T-helper 1 cell treated with Interleukin-12 subunit alpha and Interleukin-12 subunit beta and Interleukin-4 antibody, amounts not matched to agents 30 μg/mL and 1 μg/mL, for 36 hours (primary cell): ENCODE measurements at regions not wholly inside any gene's neighbourhood (a gene's known extent, or its start where the extent isn't known, plus 50 kb on each side); places are given as distances from the start of the nearest gene placed in this dataset.

Experiments used
- H3K27ac Mint-ChIP-seq: one replicate; pipeline ENCODE4 v1.8.0; 2021; ENCODE audit warnings: mild to moderate bottlenecking, mixed read lengths
- H3K27me3 Mint-ChIP-seq: one replicate; pipeline ENCODE4 v1.8.0; 2021; ENCODE audit warnings: low read depth, mixed read lengths
- H3K36me3 Mint-ChIP-seq: one replicate; pipeline ENCODE4 v1.8.0; 2021; ENCODE audit warnings: low read depth, mixed read lengths
- H3K4me1 Mint-ChIP-seq: one replicate; pipeline ENCODE4 v1.8.0; 2021; ENCODE audit warnings: low read depth, mixed read lengths
- H3K4me3 Mint-ChIP-seq: one replicate; pipeline ENCODE4 v1.8.0; 2021; ENCODE audit warnings: mild to moderate bottlenecking, moderate library complexity, mixed read lengths
- H3K9me3 Mint-ChIP-seq: one replicate; pipeline ENCODE4 v1.8.0; 2021; ENCODE audit warnings: mixed read lengths

GRCh38 chr3:106814231-106814630 is 563.0 kb upstream of the CCDC54 start:
- Mint-ChIP-seq H3K4me3 (no peak overlapping the region), H3K27ac (no peak overlapping the region), H3K9me3 (no peaks in the 10 kb centered on the region), H3K4me1 (no peaks in the 10 kb centered on the region), H3K27me3 (no peaks in the 10 kb centered on the region), H3K36me3 (no peaks in the 10 kb centered on the region)

- no peaks in the 10 kb centered on the region for H3K4me1 Mint-ChIP-seq
- no peaks in the 10 kb centered on the region for H3K27me3 Mint-ChIP-seq
- no peak overlapping the region for H3K4me3 Mint-ChIP-seq
- H3K9me3 Mint-ChIP-seq: no peaks in the 10 kb centered on the region
- no peaks in the 10 kb centered on the region for H3K36me3 Mint-ChIP-seq
- H3K27ac Mint-ChIP-seq: no peak overlapping the region
Measured at GRCh38 chr3:106816838-106817237, 560.4 kb upstream of the CCDC54 start.

- no peak overlapping the region for H3K4me3 Mint-ChIP-seq
- no peaks in the 10 kb centered on the region for H3K9me3 Mint-ChIP-seq
Measured at GRCh38 chr3:106817706-106818105, 559.5 kb upstream of the CCDC54 start.

GRCh38 chr3:106819440-106819839 is 557.8 kb upstream of the CCDC54 start:
- Mint-ChIP-seq H3K9me3 (no peaks in the 10 kb centered on the region), H3K4me3 (no peak overlapping the region)

More at GRCh38 chr3:106817706-106818105, 559.5 kb upstream of the CCDC54 start:
- Mint-ChIP-seq H3K36me3 (no peaks in the 10 kb centered on the region), H3K27ac (no peak overlapping the region), H3K27me3 (no peaks in the 10 kb centered on the region), H3K4me1 (no peaks in the 10 kb centered on the region)

GRCh38 chr3:106820726-106821362 is 556.4 kb upstream of the CCDC54 start:
- no peak overlapping the region for H3K27ac Mint-ChIP-seq
- no peaks in the 10 kb centered on the region for H3K36me3 Mint-ChIP-seq
- H3K4me3 Mint-ChIP-seq: no peak overlapping the region
- H3K4me1 Mint-ChIP-seq: peaks cover 3% of the 10 kb centered on the region
- no peaks in the 10 kb centered on the region for H3K9me3 Mint-ChIP-seq
- no peaks in the 10 kb centered on the region for H3K27me3 Mint-ChIP-seq

More at GRCh38 chr3:106819440-106819839, 557.8 kb upstream of the CCDC54 start:
- Mint-ChIP-seq H3K27ac (no peak overlapping the region), H3K27me3 (no peaks in the 10 kb centered on the region), H3K4me1 (no peaks in the 10 kb centered on the region), H3K36me3 (no peaks in the 10 kb centered on the region)

- no peaks in the 10 kb centered on the region for H3K27me3 Mint-ChIP-seq
- H3K4me3 Mint-ChIP-seq: no peak overlapping the region
- no peaks in the 10 kb centered on the region for H3K36me3 Mint-ChIP-seq
- H3K27ac Mint-ChIP-seq: no peak overlapping the region
- H3K4me1 Mint-ChIP-seq: peaks cover 5% of the 10 kb centered on the region
- H3K9me3 Mint-ChIP-seq: no peaks in the 10 kb centered on the region
Measured at GRCh38 chr3:106821801-106822200, 555.4 kb upstream of the CCDC54 start.

GRCh38 chr3:106822204-106822603 is 555.0 kb upstream of the CCDC54 start:
- H3K27me3 Mint-ChIP-seq: no peaks in the 10 kb centered on the region

GRCh38 chr3:106823701-106824100 is 553.5 kb upstream of the CCDC54 start:
- Mint-ChIP-seq H3K4me1 (peaks cover 10% of the 10 kb centered on the region), H3K27ac (no peak overlapping the region), H3K9me3 (no peaks in the 10 kb centered on the region), H3K36me3 (no peaks in the 10 kb centered on the region), H3K27me3 (no peaks in the 10 kb centered on the region), H3K4me3 (no peak overlapping the region)

More at GRCh38 chr3:106822204-106822603, 555.0 kb upstream of the CCDC54 start:
- Mint-ChIP-seq H3K27ac (no peak overlapping the region), H3K4me3 (no peak overlapping the region), H3K4me1 (peaks cover 8% of the 10 kb centered on the region), H3K36me3 (no peaks in the 10 kb centered on the region), H3K9me3 (no peaks in the 10 kb centered on the region)

GRCh38 chr3:106824856-106825255 is 552.4 kb upstream of the CCDC54 start:
- peaks cover 10% of the 10 kb centered on the region for H3K4me1 Mint-ChIP-seq
- H3K4me3 Mint-ChIP-seq: no peak overlapping the region
- no peaks in the 10 kb centered on the region for H3K27me3 Mint-ChIP-seq
- H3K27ac Mint-ChIP-seq: no peak overlapping the region
- no peaks in the 10 kb centered on the region for H3K36me3 Mint-ChIP-seq
- no peaks in the 10 kb centered on the region for H3K9me3 Mint-ChIP-seq

- no peaks in the 10 kb centered on the region for H3K27me3 Mint-ChIP-seq
- peaks cover 3% of the 10 kb centered on the region for H3K9me3 Mint-ChIP-seq
- no peak overlapping the region for H3K27ac Mint-ChIP-seq
- no peaks in the 10 kb centered on the region for H3K36me3 Mint-ChIP-seq
- peaks cover 10% of the 10 kb centered on the region for H3K4me1 Mint-ChIP-seq
- no peak overlapping the region for H3K4me3 Mint-ChIP-seq
Measured at GRCh38 chr3:106825962-106826605, 551.2 kb upstream of the CCDC54 start.

- Mint-ChIP-seq H3K36me3 (no peaks in the 10 kb centered on the region), H3K9me3 (peaks cover 8% of the 10 kb centered on the region), H3K27me3 (no peaks in the 10 kb centered on the region), H3K4me3 (no peak overlapping the region), H3K4me1 (peaks cover 10% of the 10 kb centered on the region), H3K27ac (peak overlapping the region; percentile 15)
Measured at GRCh38 chr3:106826791-106827311, 550.4 kb upstream of the CCDC54 start.

GRCh38 chr3:106827515-106828213 is 549.6 kb upstream of the CCDC54 start:
- no peak overlapping the region for H3K4me3 Mint-ChIP-seq
- H3K27ac Mint-ChIP-seq: peak overlapping the region; percentile 15
- peaks cover 10% of the 10 kb centered on the region for H3K4me1 Mint-ChIP-seq
- H3K36me3 Mint-ChIP-seq: no peaks in the 10 kb centered on the region
- H3K9me3 Mint-ChIP-seq: peaks cover 17% of the 10 kb centered on the region
- no peaks in the 10 kb centered on the region for H3K27me3 Mint-ChIP-seq

GRCh38 chr3:106829206-106829605 is 548.0 kb upstream of the CCDC54 start:
- Mint-ChIP-seq H3K27me3 (no peaks in the 10 kb centered on the region), H3K36me3 (no peaks in the 10 kb centered on the region), H3K27ac (no peak overlapping the region), H3K9me3 (peaks cover 20% of the 10 kb centered on the region), H3K4me3 (no peak overlapping the region), H3K4me1 (peaks cover 10% of the 10 kb centered on the region)

- no peaks in the 10 kb centered on the region for H3K27me3 Mint-ChIP-seq
- H3K9me3 Mint-ChIP-seq: peaks cover 20% of the 10 kb centered on the region
- H3K27ac Mint-ChIP-seq: no peak overlapping the region
- no peaks in the 10 kb centered on the region for H3K36me3 Mint-ChIP-seq
- peaks cover 10% of the 10 kb centered on the region for H3K4me1 Mint-ChIP-seq
- H3K4me3 Mint-ChIP-seq: no peak overlapping the region
Measured at GRCh38 chr3:106830334-106830733, 546.9 kb upstream of the CCDC54 start.

- Mint-ChIP-seq H3K4me3 (no peak overlapping the region), H3K36me3 (no peaks in the 10 kb centered on the region)
Measured at GRCh38 chr3:106836906-106837305, 540.3 kb upstream of the CCDC54 start.

More at GRCh38 chr3:106836906-106837305, 540.3 kb upstream of the CCDC54 start:
- Mint-ChIP-seq H3K9me3 (peaks cover 11% of the 10 kb centered on the region), H3K4me1 (no peaks in the 10 kb centered on the region), H3K27ac (no peak overlapping the region), H3K27me3 (no peaks in the 10 kb centered on the region)
